ENCODE measurements at regions not wholly inside any gene's neighbourhood (a gene's known extent, or its start where the extent isn't known, plus 50 kb on each side); places are given as distances from the start of the nearest gene placed in this dataset.

DNA sequence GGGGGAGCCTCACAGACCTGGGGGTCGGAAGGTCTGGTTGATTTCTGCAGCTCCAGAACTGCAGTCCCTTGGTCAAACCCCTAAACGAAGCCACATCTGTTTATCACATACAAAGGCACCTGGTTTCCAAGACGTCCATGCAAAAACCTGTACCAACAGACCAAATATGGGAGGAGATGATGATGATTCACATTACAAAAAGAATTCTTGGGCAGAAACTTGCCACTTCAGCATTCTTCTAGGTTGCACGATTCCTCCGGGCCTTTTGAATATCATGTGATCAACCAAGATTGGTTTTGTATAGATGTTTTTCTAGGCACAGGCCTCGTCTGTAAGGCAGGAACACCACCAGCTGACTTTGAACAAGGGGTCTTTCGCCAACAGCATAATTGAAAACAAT is 466.3 kb downstream of the SOX9 start:
- no peaks in the 10 kb centered on the region for H3K36me3 ChIP-seq (ENCODE audit: control insufficient read depth, insufficient read depth, low read length)
- Mint-ChIP-seq H3K36me3 (ENCODE audit: low read depth) (no peaks in the 10 kb centered on the region), H3K9me3 (no peaks in the 10 kb centered on the region), H3K4me3 (no peak overlapping the region), H3K27me3 (ENCODE audit: insufficient read depth) (peaks cover 47% of the 10 kb centered on the region), H3K4me1 (peaks cover 20% of the 10 kb centered on the region), H3K27ac (no peak overlapping the region)
- peaks cover 37% of the 10 kb centered on the region for H3K27me3 ChIP-seq (ENCODE audit: control insufficient read depth, insufficient read depth, low read length, poor library complexity, severe bottlenecking)
- H3K27ac ChIP-seq (ENCODE audit: low read depth, low read length) = no peak overlapping the region
- no peaks in the 10 kb centered on the region for H3K9me3 ChIP-seq (ENCODE audit: control insufficient read depth, low read length)
- no peak for DNase-seq
- H3K4me1 ChIP-seq (ENCODE audit: control insufficient read depth, insufficient read depth, low read length) = peaks cover 3% of the 10 kb centered on the region
- no peak overlapping the region for H3K9ac ChIP-seq (ENCODE audit: extremely low read depth, low read length, poor library complexity, severe bottlenecking)
- no peak for TF ChIP-seq CTCF (conservative IDR thresholded peaks at IDR 0.05)
- no peak overlapping the region for H3K4me3 ChIP-seq (ENCODE audit: low read length)
- WGBS, 2 experiments (ENCODE audit: insufficient coverage in 1 of 2, insufficient read length in 1 of 2) = 92 to 94% methylated on average over 5 to 7 of the region's 7 CpGs

DNA sequence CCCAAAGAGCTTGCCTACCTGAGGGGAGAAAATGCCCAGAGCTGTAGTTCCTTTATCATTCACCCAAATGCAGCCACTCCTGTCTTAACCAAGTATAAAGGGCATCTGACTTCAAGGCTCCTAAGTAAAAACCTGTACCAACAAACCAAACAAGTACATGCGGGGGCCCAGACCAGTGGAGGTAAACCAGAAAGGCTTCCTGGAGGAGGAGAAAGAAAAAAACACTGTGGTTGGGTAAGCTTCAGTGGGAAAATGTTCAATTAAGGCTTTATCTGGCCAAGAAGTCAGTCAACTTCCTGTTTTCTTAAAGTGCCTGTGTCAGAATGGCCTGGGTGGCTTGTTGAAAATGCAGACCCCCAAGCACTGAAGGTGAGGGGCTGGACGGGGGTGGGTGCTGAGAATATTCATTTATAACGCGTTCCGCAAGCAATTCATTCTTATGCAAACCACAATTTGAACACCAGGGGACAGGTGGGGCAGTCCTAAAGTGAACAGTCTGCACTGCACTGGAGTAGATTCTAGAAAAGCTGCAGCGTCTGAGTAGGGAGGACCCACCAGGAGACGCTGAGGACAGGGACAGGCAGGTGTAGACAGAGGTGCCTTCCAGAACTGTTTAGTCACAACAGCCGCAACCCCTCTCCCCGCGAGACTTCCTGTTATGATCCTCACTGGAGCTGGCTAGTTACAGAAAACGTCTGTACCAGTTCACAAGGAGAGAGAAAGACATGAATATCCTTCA is 467.1 kb downstream of the SOX9 start:
- H3K27me3 ChIP-seq (ENCODE audit: control insufficient read depth, insufficient read depth, low read length, poor library complexity, severe bottlenecking) = peaks cover 40% of the 10 kb centered on the region
- H3K36me3 ChIP-seq (ENCODE audit: control insufficient read depth, insufficient read depth, low read length) = no peaks in the 10 kb centered on the region
- 69 to 81% methylated on average over 5 to 11 of the region's 11 CpGs for WGBS, 2 experiments (ENCODE audit: insufficient coverage in 1 of 2, insufficient read length in 1 of 2)
- peak; percentile 61 for DNase-seq
- no peak overlapping the region for H3K4me3 ChIP-seq (ENCODE audit: low read length)
- TF ChIP-seq CTCF (conservative IDR thresholded peaks at IDR 0.05) = no peak
- no peaks in the 10 kb centered on the region for H3K9me3 Mint-ChIP-seq
- no peak overlapping the region for H3K9ac ChIP-seq (ENCODE audit: extremely low read depth, low read length, poor library complexity, severe bottlenecking)
- peaks cover 52% of the 10 kb centered on the region for H3K27me3 Mint-ChIP-seq (ENCODE audit: insufficient read depth)
- H3K27ac Mint-ChIP-seq = no peak overlapping the region
- peaks cover 3% of the 10 kb centered on the region for H3K4me1 ChIP-seq (ENCODE audit: control insufficient read depth, insufficient read depth, low read length)
- no peaks in the 10 kb centered on the region for H3K9me3 ChIP-seq (ENCODE audit: control insufficient read depth, low read length)
- H3K4me3 Mint-ChIP-seq = no peak overlapping the region
- H3K4me1 Mint-ChIP-seq = peaks cover 20% of the 10 kb centered on the region
- no peaks in the 10 kb centered on the region for H3K36me3 Mint-ChIP-seq (ENCODE audit: low read depth)
- H3K27ac ChIP-seq (ENCODE audit: low read depth, low read length) = no peak overlapping the region

- WGBS, 2 experiments (ENCODE audit: insufficient coverage in 1 of 2, insufficient read length in 1 of 2) = 90 to 98% methylated on average over 5 to 7 of the region's 7 CpGs
- Histone ChIP-seq H3K9me3 (ENCODE audit: control insufficient read depth, low read length) (no peaks in the 10 kb centered on the region), H3K36me3 (ENCODE audit: control insufficient read depth, insufficient read depth, low read length) (no peaks in the 10 kb centered on the region), H3K27me3 (ENCODE audit: control insufficient read depth, insufficient read depth, low read length, poor library complexity, severe bottlenecking) (peaks cover 40% of the 10 kb centered on the region), H3K27ac (ENCODE audit: low read depth, low read length) (no peak overlapping the region), H3K9ac (ENCODE audit: extremely low read depth, low read length, poor library complexity, severe bottlenecking) (no peak overlapping the region), H3K4me3 (ENCODE audit: low read length) (no peak overlapping the region), H3K4me1 (ENCODE audit: control insufficient read depth, insufficient read depth, low read length) (peaks cover 3% of the 10 kb centered on the region)
- peaks cover 52% of the 10 kb centered on the region for H3K27me3 Mint-ChIP-seq (ENCODE audit: insufficient read depth)
- DNase-seq = no peak
- no peak overlapping the region for H3K4me3 Mint-ChIP-seq
- no peaks in the 10 kb centered on the region for H3K36me3 Mint-ChIP-seq (ENCODE audit: low read depth)
- no peak overlapping the region for H3K27ac Mint-ChIP-seq
- H3K9me3 Mint-ChIP-seq = no peaks in the 10 kb centered on the region
- TF ChIP-seq CTCF (conservative IDR thresholded peaks at IDR 0.05) = no peak
- peaks cover 20% of the 10 kb centered on the region for H3K4me1 Mint-ChIP-seq
Observed at GRCh38 chr17:72588561-72588960, 467.7 kb downstream of the SOX9 start.

Measured in endodermal cell (in vitro differentiated cells).